Peyer's patch (tissue), 4 donors: ENCODE measurements at regions not wholly inside any gene's neighbourhood (a gene's known extent, or its start where the extent isn't known, plus 50 kb on each side); places are given as distances from the start of the nearest gene placed in this dataset.

Source experiments
- CTCF ChIP-seq, 6 experiments: fragments of 450-650 bp in 4 of 6; fragments of 200-600 bp in 2 of 6; sonication (generic) in 1 of 6; IDR thresholded peaks; one replicate each; pipeline ENCODE4 v1.5.1; 2017 to 2019; ENCODE audit warnings: antibody characterized with exemption in 6 of 6, mild to moderate bottlenecking in 3 of 6, moderate library complexity in 1 of 6
- POLR2A ChIP-seq, 2 donors: fragments of 450-650 bp; IDR thresholded peaks; one replicate each; pipeline ENCODE4 v1.5.1; 2017; ENCODE audit warnings: antibody characterized with exemption in 2 of 2, mild to moderate bottlenecking in 2 of 2, moderate library complexity in 2 of 2

GRCh38 chr18:29083545-29083944, 906.6 kb upstream of the CDH2 start:
- no peak for TF ChIP-seq CTCF (IDR thresholded peaks at IDR 0.05)
- TF ChIP-seq POLR2A (IDR thresholded peaks at IDR 0.05) = no peak
